22Rv1 (cell line): ENCODE measurements at regions not wholly inside any gene's neighbourhood (a gene's known extent, or its start where the extent isn't known, plus 50 kb on each side); places are given as distances from the start of the nearest gene placed in this dataset.

Source experiments
- H3K27ac ChIP-seq: fragments of 450-650 bp; 2 replicates; pipeline ENCODE4 v1.5.1; 2017
- ZFX ChIP-seq: fragments of 450-650 bp; IDR thresholded peaks from 2 replicates; pipeline ENCODE4 v1.6.1; 2017; ENCODE audit warnings: antibody characterized with exemption, borderline replicate concordance
- TF ChIP-seq, protein P1 (sequence below): fragments of 450-650 bp; IDR thresholded peaks from 2 replicates; pipeline ENCODE4 v1.5.1; 2017; ENCODE audit warnings: mild to moderate bottlenecking

- no peak overlapping the region for H3K27ac ChIP-seq
- TF ChIP-seq, protein P1, sequence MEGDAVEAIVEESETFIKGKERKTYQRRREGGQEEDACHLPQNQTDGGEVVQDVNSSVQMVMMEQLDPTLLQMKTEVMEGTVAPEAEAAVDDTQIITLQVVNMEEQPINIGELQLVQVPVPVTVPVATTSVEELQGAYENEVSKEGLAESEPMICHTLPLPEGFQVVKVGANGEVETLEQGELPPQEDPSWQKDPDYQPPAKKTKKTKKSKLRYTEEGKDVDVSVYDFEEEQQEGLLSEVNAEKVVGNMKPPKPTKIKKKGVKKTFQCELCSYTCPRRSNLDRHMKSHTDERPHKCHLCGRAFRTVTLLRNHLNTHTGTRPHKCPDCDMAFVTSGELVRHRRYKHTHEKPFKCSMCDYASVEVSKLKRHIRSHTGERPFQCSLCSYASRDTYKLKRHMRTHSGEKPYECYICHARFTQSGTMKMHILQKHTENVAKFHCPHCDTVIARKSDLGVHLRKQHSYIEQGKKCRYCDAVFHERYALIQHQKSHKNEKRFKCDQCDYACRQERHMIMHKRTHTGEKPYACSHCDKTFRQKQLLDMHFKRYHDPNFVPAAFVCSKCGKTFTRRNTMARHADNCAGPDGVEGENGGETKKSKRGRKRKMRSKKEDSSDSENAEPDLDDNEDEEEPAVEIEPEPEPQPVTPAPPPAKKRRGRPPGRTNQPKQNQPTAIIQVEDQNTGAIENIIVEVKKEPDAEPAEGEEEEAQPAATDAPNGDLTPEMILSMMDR, result no peak
- no peak for TF ChIP-seq ZFX
These were observed 379.2 kb downstream of the BTG1 start for GRCh38 chr12:91766454-91766853.

- TF ChIP-seq, protein P1, result 0 out of 2 replicates have a peak, but pooled peaks have one; percentile 4
- TF ChIP-seq ZFX, result no peak
- H3K27ac ChIP-seq, result no peak overlapping the region
These were observed 381.8 kb downstream of the BTG1 start for GRCh38 chr12:91763654-91764370.

DNA sequence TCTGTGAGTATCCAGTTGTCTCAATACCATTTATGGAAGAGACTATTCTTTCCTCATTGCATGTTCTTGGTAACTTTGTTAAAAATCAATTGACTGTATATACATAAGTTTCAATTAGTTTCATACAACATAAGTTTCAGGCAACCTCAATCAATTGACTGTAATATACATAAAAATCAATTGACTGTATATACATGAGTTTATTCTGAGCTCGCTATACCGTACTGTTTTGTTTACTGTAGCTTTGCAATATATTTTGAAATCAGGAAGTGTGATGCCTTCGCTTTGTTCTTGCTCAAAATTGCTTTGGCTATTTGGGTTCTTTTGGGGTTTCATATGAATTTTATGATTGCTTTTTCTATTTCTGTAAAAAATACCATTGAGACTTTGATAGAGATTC, 392.0 kb downstream of the BTG1 start:
- no peak overlapping the region for H3K27ac ChIP-seq
- no peak for TF ChIP-seq ZFX
- TF ChIP-seq, protein P1, result no peak

DNA sequence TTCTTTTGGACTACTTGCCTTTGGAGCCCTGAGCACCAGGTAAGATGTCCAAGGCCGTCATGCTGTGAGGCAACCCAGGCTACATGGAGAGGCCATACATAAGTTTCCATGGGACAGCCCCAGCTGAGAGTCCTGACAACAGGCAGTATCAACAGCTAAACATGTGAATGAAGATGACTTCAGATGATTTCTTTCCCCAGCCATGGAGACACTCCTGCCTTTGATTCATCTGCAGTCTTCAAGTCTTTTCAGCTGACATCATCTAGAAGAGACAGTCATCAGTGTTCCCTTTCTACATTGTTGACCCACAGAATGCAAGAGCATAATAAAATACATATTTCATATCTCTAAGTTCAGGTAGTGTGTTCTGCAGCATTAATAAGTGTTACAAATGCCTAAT, 398.7 kb downstream of the BTG1 start:
- TF ChIP-seq ZFX, result no peak
- TF ChIP-seq, protein P1, result no peak

GRCh38 chr12:91744597-91744996, 401.0 kb downstream of the BTG1 start:
- TF ChIP-seq, protein P1, result no peak
- no peak for TF ChIP-seq ZFX

More for the DNA sequence above, 398.7 kb downstream of the BTG1 start:
- no peak overlapping the region for H3K27ac ChIP-seq

GRCh38 chr12:91743704-91744321, 401.8 kb downstream of the BTG1 start:
- TF ChIP-seq, protein P1, result no peak
- TF ChIP-seq ZFX, result no peak
- H3K27ac ChIP-seq, result no peak overlapping the region

More at GRCh38 chr12:91744597-91744996, 401.0 kb downstream of the BTG1 start:
- H3K27ac ChIP-seq, result no peak overlapping the region

DNA sequence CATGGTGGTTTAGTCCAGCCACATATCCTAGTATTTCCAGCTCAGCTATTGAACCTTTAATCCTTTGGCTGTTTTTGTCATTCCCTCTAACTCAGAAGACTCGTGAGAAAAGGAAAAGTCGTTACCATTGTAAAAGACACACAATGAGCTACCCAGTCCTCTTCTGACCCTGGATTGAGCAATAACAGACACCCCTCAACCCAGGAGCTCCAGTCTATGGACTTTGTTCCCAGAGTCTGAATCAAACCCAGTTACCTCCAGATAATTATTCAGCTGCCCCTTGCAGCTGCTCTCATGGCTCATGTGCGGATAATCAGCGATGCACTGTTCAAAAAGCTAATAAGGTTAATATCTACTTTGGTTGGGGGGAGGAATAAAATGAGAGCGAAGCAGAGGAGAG, 402.4 kb downstream of the BTG1 start:
- H3K27ac ChIP-seq, result no peak overlapping the region
- TF ChIP-seq, protein P1, result no peak
- TF ChIP-seq ZFX, result no peak
